ENCODE measurements at regions not wholly inside any gene's neighbourhood (a gene's known extent, or its start where the extent isn't known, plus 50 kb on each side); places are given as distances from the start of the nearest gene placed in this dataset.
"Not testable (repeated sequence)": the region's sequence is repeated elsewhere in the genome, so short reads cannot be mapped to it uniquely, and the experiment has no call there.

GRCh38 chr2:176577054-176577453 lies 307.8 kb downstream of the MTX2 start:
- DNase-seq: no peak

DNA sequence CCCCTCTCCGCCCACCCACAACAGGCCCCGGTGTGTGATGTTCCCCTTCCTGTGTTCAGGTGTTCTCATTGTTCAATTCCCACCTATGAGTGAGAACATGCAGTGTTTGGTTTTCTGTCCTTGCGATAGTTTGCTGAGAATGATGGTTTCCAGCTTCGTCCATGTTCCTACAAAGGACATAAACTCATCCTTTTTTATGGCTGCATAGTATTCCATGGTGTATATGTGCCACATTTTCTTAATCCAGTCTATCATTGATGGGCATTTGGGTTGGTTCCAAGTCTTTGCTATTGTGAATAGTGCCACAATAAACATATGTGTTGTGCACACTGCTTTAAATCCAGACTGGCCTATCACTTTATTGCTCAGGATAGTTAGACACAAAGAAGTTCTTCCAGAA lies 309.1 kb downstream of the MTX2 start:
- DNase-seq: not testable (repeated sequence)

GRCh38 chr2:176579608-176580007 lies 310.4 kb downstream of the MTX2 start:
- no peak for DNase-seq

DNA sequence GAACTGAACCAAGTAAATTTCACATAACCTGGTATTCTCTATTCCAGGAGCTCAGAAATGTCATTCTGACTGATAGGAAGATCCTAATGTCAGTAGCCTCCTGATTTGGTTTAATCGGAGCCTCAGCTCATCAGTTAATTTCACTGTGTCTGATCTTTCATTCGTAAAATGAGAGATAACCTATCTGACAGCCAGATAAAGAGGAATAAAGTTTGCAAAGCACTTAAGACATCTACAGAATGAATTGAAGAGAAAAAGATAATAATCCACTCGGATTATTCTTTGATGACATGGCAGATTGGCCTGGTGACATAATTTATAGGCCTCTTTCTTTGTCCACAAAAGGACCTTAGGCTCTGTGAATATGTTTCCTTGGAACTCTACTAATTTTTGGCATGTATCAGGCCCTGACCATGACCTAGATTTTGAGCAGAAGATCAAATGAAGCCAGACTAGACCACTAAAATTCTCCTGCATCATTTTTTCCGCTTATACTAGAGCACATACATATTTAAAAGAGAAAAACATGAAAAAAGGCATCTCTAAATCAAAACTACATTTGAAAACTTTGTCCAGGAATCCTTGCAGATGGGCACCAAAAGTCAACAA lies 312.4 kb downstream of the MTX2 start:
- no peak for DNase-seq

DNA sequence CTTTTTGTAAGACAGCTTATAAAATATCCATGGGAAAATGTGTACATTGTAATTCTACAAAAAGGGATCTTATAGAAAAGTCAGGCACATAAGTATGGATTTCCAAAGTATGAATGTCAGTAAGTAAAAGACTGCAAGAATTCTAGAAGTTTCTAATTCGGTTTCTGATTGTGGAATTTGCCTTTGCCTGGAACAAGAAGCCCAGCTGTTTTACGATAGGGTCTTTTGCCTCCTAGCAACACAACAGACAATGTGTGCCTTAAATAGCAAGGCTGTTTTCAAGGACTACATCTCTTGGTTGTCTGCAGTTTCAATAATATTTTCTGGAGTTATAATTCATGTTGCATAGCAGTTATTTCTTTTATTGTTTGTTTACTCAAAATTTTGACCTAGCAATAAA lies 312.9 kb downstream of the MTX2 start:
- no peak for DNase-seq

DNA sequence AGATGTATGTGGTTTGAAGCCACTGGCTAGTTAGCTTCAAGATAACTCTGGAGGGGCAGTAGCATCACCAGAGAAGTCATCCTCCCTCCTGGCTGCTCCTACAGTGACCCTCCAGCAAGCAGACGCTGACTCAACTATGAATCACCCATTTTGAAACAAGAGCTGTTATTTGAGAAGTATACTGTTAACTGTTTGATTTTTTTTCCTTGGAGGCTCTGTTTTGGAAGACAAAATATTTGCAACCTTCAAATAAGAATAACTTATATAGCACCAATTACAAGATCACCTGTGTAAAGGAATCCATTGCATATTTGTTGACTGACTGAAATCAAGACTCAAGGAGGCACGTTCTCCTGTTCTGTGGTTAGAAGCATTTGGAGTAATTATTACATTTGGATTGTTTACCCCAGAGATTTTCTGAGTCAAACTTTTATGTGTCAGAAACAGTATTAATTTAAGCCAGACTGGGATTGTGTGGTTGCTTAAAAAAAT lies 313.8 kb downstream of the MTX2 start:
- DNase-seq: no peak

DNA sequence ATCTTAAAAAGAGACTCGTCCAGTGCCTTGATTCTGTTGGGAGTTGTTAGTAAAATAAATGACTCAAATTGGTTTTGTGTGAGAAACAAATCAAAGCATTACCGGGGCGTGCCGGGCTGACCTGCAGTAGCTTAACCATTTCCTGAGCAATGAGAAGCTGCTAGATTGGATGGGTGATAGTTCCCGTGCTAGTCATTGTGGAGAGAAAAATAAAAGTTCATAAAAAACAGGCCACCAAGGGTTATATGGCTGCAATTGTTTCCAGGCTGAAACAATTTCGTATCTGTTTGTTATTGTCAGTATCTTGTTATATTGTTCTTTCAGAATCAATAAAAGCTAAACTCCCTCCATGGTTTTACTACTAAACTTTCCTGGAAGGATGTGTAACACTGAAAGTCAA lies 314.4 kb downstream of the MTX2 start:
- DNase-seq: no peak

DNA sequence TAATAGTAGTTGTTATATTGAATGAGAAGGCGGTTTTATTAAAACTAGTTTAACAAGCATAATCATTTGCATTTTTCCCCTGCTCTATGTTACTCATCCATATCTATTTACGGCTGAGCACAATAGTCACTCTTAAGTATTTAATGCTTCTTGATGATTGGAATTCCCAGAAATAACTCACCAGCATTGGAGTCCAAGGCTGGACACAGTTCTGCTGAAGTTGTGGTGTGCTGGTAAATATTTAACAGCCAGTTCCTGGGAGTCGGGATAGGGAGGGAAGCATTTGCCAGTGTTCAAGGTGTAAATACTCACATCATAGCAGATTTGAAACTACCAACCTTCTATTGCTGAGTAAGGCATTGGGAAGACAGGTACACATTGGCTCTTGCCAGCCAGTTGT lies 315.1 kb downstream of the MTX2 start:
- no peak for DNase-seq

DNA sequence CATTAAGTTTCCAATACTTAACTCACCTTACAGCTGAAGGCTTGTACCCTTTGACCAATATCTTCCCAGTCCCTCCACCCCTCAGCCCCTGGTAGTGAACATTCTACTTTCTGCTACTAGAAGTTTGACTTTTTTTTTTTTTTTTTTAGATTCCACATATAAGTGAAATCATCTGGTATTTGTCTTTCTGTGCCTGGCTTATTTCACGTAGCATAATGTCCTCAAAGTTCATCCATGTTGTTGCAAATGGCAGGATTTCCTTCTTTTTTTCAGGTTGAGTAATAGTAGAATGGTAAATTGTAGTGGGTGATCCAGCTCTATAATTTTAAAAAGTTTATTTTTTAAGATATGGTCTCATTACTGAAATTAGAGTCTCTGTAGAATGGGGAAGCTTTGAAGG lies 316.0 kb downstream of the MTX2 start:
- DNase-seq: no peak

GRCh38 chr2:176585791-176586190 lies 316.5 kb downstream of the MTX2 start:
- no peak for DNase-seq

- DNase-seq: no peak
Observed at GRCh38 chr2:176589287-176589686, 320.0 kb downstream of the MTX2 start.

- no peak for DNase-seq
Observed at GRCh38 chr2:176589825-176590440, 320.7 kb downstream of the MTX2 start.

DNA sequence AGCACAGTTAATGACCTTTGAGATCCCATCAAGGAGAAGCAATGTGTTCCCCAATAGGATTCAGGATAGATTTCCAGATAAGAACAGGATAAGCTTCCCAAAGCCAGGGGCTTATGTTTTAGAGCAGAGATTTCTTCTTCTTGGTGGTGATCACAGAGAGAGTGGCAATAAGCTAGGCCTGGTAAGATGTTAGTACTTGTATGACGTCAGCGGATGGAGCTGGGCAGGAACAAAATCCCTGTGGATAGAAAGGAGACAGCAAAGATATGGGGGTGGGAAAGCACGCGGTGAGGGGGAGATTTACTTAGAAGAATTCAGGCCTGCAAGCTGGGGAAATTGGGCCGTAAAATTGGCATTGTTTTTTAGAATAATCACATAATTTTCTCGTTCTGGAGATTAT lies 323.0 kb downstream of the MTX2 start:
- DNase-seq: no peak

DNA sequence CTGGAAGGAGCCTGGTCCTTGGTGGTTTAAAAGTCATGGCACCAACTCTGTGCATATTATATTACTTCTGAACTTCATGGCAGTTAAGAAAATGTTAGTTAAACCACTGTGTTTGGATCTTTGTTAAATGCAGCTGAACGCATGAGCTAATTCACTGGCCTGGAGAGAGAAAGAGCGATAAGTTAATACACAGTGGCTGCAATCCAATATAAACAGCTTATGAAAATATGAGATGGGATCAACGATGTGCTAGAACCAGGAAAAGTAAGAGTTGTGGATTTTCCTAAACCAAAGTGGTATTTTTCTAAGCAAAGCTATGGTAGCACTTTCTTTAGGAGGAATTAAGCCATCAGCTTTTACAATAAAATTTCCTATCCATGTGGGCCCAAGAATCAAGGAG lies 326.7 kb downstream of the MTX2 start:
- DNase-seq: no peak

DNA sequence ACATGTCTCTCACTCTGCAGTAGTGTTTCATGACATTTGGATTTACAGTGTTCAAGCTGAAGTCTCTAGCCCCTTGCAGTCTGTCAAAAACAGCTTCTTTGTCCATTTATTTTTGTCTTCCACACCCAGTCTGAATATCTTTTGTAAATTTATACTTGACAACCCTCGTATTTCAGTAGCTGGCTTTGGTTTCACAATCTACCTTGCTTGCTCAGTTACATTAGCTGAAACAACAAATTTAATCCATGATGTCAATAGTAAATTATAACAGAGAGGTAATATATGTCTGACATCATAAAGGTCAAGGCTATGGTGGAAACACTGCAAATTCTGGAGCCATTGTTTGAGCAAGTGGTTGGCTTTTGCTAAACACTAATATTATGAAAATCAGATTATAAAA lies 328.7 kb downstream of the MTX2 start:
- no peak for DNase-seq

DNA sequence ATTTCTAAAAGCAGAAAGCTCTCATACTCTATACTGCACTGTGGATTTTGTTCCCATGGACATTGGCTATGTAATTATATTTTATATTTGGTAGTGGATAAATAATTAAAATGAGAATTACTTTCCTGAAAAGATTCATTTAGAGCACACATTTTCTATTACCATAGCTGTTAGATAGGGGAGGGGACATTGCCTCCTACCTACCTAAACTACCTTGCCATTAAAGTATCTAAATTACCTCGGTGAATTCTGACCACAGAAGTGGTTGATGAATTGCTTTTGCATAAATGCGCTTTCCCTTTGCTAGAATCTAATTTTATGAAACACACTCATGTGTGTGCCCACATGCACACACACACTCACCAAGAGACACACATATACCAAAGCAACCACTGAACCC lies 329.1 kb downstream of the MTX2 start:
- no peak for DNase-seq

DNA sequence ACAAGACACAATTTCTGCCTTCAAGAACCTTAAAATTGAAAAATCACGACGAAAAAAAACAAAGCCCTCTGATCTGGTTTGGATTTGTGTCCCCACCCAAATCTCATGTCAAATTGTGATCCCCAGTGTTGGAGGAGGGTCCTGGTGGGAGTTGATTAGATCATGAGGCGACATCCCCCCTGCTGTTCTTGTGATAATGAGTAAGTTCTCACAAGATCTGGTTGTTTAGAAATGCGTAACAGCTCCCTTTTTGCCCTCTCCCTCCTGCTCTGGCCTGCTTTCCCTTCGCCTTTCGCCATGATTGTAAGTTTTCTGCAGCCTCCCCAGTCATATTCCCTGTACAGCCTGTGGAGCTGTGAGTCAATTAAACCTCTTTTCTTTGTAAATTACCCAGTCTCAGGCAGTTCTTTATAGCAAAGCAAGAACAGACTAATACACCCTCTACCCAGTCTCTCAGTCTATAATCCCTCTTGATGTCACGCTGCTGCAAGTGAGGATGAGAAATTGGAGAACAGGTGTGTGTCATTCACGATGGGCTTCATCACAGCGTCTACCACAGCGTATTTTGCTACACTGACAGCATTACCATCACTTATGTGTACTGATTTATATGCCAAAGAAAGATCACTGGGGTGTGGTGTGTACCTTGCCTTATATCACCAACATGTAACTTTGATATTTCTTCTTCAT lies 330.7 kb downstream of the MTX2 start:
- no peak for DNase-seq

- DNase-seq: no peak
Observed at GRCh38 chr2:176601066-176601465, 331.8 kb downstream of the MTX2 start.

- no peak for DNase-seq
Observed at GRCh38 chr2:176612036-176612435, 342.8 kb downstream of the MTX2 start.

- no peak for DNase-seq
Observed at GRCh38 chr2:176612736-176613135, 343.5 kb downstream of the MTX2 start.

GRCh38 chr2:176613323-176613987 lies 344.2 kb downstream of the MTX2 start:
- no peak for DNase-seq

- DNase-seq: no peak
Observed at GRCh38 chr2:176614049-176614448, 344.8 kb downstream of the MTX2 start.

DNA sequence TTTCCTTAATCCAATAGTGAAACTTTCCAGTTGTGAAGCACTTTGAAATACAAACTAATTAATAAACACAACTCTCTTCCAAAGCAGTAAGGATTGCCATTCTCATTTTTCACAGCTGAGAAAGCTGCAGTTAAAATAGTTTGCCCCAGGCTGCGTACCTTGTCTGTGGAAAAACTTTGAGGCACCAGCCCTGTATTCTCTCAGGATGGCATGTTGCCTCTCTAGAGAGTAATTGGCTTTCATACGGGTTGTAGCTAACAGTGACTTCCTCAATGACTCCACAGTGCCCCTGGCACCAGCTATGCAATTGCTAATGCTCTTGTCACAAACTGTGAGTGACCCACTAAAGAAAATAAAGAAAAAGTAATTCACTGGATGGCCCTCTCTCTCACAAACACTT lies 345.7 kb downstream of the MTX2 start:
- no peak for DNase-seq

DNA sequence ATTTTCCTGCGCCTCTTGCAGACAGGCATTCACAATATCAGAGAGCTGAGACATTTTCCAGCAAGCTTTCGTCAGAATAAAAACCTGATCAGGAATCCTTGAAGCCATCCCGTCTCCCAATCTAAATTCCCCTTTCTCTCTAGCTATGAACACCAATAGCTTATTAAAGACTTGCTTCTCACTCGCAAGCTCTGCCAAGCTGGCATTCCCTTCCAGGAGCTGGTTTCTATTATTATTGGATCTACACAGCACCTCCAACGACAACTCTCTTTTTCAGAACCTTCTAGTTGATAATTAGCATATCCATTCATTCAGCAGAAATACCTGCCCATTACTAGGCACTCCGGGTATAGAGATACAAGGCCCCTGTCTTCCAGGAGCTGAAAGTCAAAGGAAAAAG lies 350.3 kb downstream of the MTX2 start:
- no peak for DNase-seq
